GM19240 (cell line): ENCODE measurements at regions not wholly inside any gene's neighbourhood (a gene's known extent, or its start where the extent isn't known, plus 50 kb on each side); places are given as distances from the start of the nearest gene placed in this dataset.
"Not testable (repeated sequence)": the region's sequence is repeated elsewhere in the genome, so short reads cannot be mapped to it uniquely, and the experiment has no call there.

ENCODE experiments used
- DNase-seq: peaks from one replicate; pipeline ENCODE4 v3.0.0; 2011; ENCODE audit warnings: low spot score; ENCODE audit not compliant: insufficient read length

DNA sequence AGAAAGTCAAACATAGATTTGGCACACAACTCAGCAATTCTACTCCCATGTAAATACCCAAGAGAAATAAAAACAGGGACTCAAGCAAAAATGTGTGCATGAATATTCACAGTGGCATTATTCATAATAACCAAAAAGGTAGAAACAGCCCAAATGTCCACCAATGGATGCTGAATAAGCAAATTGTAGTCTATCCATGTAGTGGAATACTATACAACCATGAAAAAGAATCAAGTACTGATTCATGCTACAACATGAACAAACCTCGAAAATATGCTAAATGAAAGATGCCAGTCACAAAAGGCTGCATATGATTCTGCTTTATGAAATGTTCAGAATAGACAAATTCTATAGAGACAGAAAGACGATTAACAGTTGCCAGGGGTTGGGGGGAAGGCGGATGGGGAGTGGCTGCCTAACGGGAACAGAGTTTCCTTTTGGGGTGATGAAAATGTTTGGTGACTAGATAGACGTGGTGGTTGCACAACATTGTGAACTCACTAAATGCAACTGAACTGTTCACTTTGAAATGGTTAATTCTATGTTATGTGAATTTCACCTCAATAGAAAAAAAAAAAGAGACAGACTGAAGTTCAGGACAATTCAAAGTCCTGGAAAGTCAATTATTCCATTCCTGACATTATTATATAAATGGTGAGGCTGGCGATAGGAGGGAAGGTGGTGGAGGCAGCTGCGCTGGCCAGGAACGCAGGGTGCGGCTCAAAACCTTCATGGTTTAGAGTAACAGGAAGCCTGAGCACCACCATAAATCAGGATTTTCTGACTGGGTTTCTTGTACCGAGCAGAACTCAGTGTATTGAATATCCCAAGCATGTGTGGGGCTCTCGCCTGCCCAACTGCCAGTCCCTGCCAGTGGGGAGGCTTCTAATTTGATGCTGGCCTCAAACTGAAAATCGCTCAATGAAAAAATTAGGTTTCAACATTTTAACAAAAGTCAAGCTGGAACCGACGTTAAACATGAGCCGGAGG is 300.9 kb downstream of the C16orf95 start:
- no peak for DNase-seq

- DNase-seq: no peak
These were observed 299.7 kb downstream of the C16orf95 start for GRCh38 chr16:87017371-87018012.

DNA sequence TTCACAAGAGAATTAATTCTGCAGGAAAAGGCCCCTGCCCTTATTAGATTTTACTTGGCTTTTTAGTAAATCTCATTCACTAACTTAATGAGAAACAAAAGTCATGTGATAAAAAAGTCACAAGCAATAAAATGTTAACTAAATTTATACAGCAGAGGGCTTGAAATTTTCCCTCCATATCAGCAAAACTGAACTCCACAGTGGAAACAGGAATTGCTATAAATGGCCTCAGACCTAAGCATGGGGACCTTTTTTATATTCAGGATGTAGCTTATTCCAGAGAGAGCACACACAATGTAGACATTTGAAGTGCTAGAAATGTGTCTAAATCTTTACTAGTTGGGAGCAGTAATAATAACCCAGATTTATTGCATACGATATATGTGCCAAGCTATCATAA is 291.5 kb downstream of the C16orf95 start:
- DNase-seq: no peak

GRCh38 chr16:87027056-87027616 is 290.1 kb downstream of the C16orf95 start:
- DNase-seq: no peak

GRCh38 chr16:87028481-87029320 is 288.5 kb downstream of the C16orf95 start:
- no peak for DNase-seq

DNA sequence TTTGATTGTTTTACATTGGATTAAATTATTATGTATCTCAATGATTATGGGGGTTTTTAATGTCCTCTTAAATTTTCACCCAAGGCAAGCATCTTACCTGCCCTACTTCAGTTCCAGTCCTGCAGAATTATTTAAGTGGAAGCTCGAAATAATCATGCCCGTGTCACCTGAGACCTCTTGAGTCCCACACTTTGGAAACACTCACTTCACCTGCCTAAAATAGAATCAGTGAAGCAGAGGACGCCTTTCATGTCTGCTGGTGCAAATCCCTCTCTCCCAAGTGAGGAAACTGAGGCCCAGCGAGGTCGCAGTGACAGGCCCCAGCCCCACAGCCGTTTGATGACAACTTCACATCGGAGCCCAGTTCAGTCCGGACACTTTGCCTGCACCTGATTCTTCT is 284.6 kb downstream of the C16orf95 start:
- no peak for DNase-seq

DNA sequence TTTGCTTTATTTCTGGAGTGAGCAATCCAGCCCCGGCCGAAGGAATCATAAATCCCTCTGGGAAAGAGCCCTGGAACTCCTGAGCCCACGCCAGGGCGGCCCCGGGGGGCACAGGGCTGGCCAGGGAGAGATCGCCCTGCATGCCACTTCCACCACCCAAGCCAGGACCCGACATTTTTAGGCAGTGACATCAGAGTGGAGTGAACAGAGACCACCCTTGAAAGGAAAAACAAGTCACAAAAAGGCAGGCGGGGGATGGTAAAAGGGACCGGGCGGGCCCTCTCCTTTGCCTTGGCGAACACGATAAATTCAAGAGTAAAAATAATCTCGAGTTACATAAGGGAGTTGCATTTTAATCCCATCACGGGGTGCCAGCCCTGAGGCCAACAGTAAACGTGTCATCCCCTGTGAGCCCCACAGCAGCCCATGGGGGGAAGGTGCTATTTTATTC is 284.1 kb downstream of the C16orf95 start:
- no peak for DNase-seq

DNA sequence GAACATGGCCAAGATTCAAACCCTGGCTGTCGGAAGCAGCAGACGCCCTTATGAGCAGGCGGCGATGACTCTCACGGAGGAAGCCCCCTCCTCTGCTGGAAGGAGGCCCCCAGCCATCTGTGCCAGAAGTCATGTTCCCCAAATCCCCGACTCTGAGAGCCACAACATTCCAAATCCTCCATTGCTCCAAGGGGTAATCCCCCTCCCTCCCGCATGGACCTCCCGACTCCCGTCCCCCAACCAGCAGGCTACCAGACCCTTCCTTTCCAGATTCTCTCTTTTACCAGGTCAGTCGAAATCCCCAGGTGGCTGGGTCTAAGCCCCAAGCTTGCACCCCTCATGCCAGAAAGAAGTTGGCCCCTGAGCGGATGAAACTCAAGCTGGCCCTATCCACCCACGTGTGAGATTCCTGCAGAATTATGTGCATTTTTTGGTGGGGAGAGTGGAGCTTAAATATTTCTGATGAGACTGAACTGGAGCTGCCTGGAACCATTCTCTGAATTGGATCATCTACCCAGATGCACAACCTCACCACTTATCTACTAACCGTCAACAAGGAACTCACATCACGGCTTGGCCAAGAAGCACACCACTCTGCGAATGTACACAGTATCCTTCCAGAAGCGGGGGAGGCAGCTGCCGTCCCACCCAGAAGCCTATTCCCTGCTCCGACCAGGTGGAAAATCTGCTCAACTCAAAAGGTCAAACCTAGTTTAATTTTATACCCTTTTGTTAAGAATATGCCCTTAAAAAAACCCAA is 283.5 kb downstream of the C16orf95 start:
- no peak for DNase-seq

DNA sequence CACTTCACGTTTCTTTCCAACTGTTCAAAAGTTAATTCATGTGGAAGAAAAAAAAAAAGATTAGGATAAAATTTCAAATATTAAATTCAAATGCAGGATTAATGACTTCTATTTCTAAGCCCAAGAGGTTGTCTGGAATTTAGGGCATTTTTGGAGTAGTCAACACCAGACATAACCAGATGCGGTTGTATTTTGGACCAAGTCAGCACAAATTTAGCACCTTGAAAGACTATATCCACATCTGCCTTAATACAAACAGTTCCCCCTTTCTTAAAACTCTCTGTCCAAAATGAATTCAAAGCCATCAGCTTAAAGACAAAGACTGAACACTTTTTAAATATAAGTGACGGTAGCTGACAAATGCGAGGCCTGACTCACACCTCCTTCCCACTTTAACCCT is 282.9 kb downstream of the C16orf95 start:
- DNase-seq: no peak

DNA sequence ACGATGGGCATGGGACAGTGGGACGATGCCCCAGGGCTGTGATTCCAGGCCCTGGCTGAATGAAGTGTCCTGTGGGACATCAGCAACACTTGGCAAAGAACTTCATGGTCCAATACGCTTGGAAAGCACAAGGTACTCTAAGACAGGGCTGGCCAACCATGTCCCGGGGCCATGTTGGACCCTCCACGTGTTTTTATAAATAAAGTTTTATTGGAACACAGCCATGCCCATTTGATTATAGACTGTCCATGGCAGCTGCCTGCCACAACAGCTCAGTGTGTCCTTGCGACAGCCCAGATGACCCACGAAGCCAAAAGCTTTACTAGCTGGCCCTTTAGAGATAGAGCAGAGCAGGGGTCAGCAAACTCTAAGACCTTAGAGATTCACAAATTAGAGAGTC is 282.1 kb downstream of the C16orf95 start:
- no peak for DNase-seq

DNA sequence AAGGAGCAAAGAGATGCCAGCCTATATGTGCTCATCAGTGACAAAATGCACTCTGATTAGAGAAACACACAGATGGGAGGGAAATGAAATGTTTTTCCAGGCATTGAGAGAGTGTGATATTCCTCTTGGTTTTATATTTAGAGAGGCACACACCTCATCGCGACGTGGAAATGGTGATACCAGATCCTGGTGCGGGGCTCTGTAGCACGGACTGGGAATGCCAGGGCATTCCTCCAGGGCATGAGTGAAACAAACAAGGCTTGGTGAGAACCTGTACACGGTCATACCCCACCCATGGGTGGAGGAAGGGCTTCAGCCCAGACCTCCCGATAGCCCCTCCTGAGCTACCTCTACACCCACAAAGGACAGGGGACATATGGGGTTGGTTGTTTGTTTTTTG is 280.2 kb downstream of the C16orf95 start:
- no peak for DNase-seq

DNA sequence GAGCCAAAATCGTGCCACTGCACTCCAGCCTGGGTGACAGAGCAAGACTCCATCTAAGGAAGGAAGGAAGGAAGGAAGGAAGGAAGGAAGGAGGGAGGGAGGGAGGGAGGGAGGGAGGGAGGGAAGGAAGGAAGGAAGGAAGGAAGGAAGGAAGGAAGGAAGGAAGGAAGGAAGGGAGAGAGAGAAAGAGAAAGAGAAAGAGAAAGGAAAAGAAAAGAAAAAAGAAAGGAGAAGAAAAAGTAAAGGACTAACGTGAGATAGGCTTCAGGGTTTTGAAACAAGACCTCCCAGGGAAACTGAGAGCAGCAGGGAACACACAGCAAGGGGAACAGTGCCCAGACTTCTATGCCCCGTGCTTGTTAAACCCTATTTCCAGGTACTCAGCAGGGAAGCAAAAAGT is 278.7 kb downstream of the C16orf95 start:
- DNase-seq: not testable (repeated sequence)

GRCh38 chr16:87040169-87041117 is 276.7 kb downstream of the C16orf95 start:
- no peak for DNase-seq

- DNase-seq: no peak
These were observed 275.9 kb downstream of the C16orf95 start for GRCh38 chr16:87041286-87041685.

DNA sequence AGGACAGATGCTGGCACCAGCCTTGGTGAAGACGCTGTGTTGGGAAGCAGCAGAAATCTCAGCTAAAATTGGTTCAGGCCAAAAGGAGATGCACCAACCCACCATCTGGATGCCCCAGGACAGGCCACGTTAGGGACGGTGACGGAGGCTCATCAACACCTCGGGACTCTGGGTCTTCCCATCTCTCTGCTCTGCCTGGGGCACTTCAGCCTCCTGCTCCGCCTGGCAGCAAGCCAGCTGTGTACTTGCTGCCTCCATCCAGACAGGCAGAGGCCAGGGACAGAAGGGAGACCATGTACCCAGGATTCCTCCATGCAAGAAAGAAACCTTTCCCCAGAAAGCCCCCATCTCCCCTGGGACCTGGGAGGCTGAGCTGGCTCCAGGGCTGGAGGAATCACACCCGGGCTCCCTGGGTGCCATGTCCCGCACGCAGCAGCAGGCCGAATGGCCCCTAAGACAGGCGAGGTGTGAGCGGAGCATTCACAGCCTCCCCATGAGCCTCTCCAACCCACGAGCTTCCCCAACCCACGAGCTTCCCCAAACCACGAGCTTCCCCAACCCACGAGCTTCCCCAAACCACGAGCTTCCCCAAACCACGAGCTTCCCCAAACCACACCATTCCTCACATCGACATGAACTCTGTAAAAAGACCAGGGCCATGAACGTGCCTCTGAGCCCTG is 274.5 kb downstream of the C16orf95 start:
- no peak for DNase-seq

- no peak for DNase-seq
These were observed 273.8 kb downstream of the C16orf95 start for GRCh38 chr16:87043231-87044031.

DNA sequence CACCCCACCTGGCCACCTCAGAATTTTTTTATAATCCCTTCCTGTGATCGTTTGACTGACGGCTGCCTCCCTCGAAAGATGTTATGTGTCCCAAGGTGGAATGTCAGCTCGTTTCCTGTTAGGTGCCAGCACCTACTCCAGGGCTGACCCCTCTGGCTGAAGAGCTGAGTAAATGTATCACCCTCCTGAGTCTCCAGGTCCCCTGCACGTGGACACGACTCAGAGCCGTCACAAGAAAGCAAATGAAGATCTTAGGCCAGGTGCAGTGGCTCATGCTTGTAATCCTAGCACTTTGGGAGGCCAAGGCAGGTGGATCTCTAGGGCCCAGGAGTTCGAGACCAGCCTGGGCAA is 273.2 kb downstream of the C16orf95 start:
- DNase-seq: no peak

DNA sequence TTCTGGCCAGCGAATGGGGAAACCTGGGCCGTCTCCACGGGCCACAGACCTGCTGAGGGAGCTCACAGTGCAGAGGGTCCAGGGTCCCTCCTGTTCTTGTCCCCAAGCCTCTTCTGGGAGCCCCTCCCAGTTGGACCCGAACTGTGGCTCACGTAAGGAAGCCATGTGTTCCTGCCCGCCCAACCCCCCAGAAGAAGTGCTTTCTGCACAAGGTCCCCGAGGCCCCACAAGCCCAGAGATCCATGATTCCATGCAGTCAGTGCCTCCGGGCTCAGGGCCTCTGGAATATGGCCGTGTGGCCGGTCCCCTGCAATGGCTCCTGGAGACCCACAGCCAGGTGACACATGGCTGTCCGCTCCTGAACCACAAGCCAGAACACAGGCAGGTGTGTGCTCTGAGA is 272.4 kb downstream of the C16orf95 start:
- DNase-seq: no peak
